ENCODE measurements at regions not wholly inside any gene's neighbourhood (a gene's known extent, or its start where the extent isn't known, plus 50 kb on each side); places are given as distances from the start of the nearest gene placed in this dataset.

DNA sequence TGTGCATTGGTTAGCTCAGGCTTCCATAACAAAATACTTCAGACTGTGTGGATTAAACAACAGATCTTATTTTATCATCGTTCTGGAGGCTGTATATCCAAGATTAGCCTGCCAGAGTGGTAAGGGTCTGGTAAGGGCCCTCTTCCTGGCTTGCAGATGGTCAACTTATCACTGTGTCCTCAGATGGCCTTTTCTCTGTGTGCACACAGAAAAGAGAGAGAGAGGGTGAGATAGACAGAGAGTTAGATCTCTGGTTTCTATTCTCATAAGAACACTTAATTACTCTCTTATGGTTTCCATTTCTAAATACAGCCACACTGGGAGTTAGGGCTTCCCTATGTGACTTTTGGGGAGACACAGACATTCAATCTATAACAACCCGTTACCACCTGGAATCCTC, 1003.5 kb downstream of the TSN start:
- no peak overlapping the region for H3K4me3 ChIP-seq
- no peaks in the 10 kb centered on the region for H3K27me3 ChIP-seq (ENCODE audit: insufficient read depth in 3 of 3, low read length in 2 of 3)
- H3K27ac ChIP-seq, result no peak overlapping the region
- H3K4me1 ChIP-seq, result no peaks in the 10 kb centered on the region
- no peak for ATAC-seq
- H3K9me3 ChIP-seq, result no peaks in the 10 kb centered on the region
- intact Hi-C loops (cut with DNase I), result no loop called here
- TF ChIP-seq, protein P1, sequence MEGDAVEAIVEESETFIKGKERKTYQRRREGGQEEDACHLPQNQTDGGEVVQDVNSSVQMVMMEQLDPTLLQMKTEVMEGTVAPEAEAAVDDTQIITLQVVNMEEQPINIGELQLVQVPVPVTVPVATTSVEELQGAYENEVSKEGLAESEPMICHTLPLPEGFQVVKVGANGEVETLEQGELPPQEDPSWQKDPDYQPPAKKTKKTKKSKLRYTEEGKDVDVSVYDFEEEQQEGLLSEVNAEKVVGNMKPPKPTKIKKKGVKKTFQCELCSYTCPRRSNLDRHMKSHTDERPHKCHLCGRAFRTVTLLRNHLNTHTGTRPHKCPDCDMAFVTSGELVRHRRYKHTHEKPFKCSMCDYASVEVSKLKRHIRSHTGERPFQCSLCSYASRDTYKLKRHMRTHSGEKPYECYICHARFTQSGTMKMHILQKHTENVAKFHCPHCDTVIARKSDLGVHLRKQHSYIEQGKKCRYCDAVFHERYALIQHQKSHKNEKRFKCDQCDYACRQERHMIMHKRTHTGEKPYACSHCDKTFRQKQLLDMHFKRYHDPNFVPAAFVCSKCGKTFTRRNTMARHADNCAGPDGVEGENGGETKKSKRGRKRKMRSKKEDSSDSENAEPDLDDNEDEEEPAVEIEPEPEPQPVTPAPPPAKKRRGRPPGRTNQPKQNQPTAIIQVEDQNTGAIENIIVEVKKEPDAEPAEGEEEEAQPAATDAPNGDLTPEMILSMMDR (IDR thresholded peaks at IDR 0.05), result no peak
- DNase-seq, result no peak
- no peaks in the 10 kb centered on the region for H3K36me3 ChIP-seq (ENCODE audit: insufficient read depth in 1 of 2, low read depth in 1 of 2)
- 59 to 79% (median 69%) methylated on average over 2 of the region's 2 CpGs for WGBS, 3 donors

DNA sequence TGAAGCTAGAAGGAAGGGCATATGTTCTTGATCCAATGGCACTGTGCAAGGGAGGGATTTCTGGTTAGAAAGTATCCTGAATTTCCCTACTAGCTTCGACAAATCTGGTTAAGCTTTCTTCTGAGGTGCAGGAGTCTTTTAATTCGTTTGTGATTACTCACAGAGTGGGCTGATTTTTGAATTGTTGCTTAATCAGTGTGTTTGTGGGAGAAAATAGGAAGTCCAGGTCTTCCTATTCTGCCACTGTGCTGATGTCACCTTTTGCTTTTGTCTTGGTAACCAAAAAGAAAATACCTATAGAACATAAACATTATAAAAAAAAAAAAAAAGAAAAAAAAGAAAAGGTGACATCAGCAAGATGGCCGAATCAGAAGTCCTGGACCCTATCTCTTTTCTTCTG, 1008.6 kb downstream of the TSN start:
- no peaks in the 10 kb centered on the region for H3K4me1 ChIP-seq
- H3K36me3 ChIP-seq (ENCODE audit: insufficient read depth in 1 of 2, low read depth in 1 of 2), result no peaks in the 10 kb centered on the region
- peaks cover 7% of the 10 kb centered on the region for H3K9me3 ChIP-seq
- TF ChIP-seq, protein P1 (IDR thresholded peaks at IDR 0.05), result no peak
- ATAC-seq (no peak), DNase-seq (no peak)
- no peaks in the 10 kb centered on the region for H3K27me3 ChIP-seq (ENCODE audit: insufficient read depth in 3 of 3, low read length in 2 of 3)
- no peak overlapping the region for H3K27ac ChIP-seq
- intact Hi-C loops (cut with DNase I), result no loop called here
- 55 to 68% (median 62%) methylated on average over 3 of the region's 3 CpGs for WGBS, 3 donors
- no peak overlapping the region for H3K4me3 ChIP-seq

DNA sequence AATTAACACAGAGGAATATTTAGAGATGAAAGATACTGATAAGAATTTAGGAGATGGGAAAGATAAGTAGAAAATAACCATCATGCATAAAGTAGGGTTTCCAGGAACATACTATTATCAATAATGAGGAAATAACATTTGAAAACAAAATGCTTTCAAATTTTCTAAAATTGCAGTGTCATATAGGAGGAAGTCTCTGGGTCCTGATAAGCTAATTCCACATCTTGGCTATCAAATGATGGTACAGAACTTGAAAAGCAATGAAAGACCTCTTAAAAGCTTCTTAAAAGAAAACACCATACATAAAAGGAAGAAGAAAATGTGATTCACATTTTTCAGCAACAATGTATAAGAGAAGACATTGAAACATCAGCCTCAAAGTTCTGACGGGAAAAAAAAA, 1024.8 kb downstream of the TSN start:
- no peak overlapping the region for H3K27ac ChIP-seq
- ATAC-seq (no peak), DNase-seq (no peak)
- no peaks in the 10 kb centered on the region for H3K27me3 ChIP-seq (ENCODE audit: insufficient read depth in 3 of 3, low read length in 2 of 3)
- no peaks in the 10 kb centered on the region for H3K4me1 ChIP-seq
- intact Hi-C loops (cut with DNase I), result no loop called here
- no peaks in the 10 kb centered on the region for H3K9me3 ChIP-seq
- H3K36me3 ChIP-seq (ENCODE audit: insufficient read depth in 1 of 2, low read depth in 1 of 2), result no peaks in the 10 kb centered on the region
- TF ChIP-seq, protein P1 (IDR thresholded peaks at IDR 0.05), result no peak
- H3K4me3 ChIP-seq, result no peak overlapping the region
- WGBS, 3 donors, result 89 to 94% (median 93%) methylated on average over 1 of the region's 1 CpG

DNA sequence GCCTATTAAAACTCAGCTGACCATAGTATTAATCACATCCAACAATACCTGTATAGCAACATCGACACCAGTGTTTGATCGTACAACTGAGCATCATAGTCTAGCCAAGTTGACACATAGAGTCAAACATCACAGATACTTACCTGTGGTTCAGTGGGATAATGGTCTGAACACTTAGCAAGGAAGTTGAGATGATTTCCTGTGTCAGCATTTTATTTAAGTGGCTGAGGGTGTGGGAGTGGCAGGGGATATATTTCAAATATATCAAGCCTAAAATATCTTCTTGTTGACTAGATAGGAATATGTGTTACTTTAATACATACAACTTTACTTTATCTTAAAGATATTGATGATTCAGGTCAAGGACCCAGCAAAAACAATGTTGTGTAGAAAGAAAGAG, 1038.6 kb downstream of the TSN start:
- Histone ChIP-seq H3K4me1 (no peaks in the 10 kb centered on the region), H3K9me3 (no peaks in the 10 kb centered on the region), H3K27ac (no peak overlapping the region), H3K4me3 (no peak overlapping the region), H3K36me3 (ENCODE audit: insufficient read depth in 1 of 2, low read depth in 1 of 2) (no peaks in the 10 kb centered on the region), H3K27me3 (ENCODE audit: insufficient read depth in 3 of 3, low read length in 2 of 3) (no peaks in the 10 kb centered on the region)
- TF ChIP-seq, protein P1 (IDR thresholded peaks at IDR 0.05), result no peak
- WGBS, 3 donors, result 95 to 98% (median 97%) methylated on average over 2 of the region's 2 CpGs
- ATAC-seq (no peak), DNase-seq (no peak)
- intact Hi-C loops (cut with DNase I), result no loop called here

DNA sequence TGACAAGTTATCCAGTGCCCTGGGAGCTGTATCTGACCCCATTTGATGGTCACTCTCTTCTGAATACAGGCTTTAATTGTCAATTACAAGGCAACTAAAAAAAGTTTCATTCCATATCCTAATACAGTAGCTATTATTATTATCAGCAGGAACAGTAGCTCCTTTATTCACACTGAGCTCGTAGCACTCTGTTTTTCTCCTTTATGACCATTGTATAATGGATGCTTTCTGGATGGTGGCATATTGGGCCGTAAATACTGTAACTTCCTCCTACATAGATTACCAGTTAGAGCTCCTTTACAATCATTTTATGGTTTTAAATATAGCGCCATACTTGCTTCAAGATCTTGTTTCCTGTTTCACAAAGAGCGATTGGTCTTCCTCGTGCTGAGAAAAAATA, 1040.3 kb downstream of the TSN start:
- intact Hi-C loops (cut with DNase I), result no loop called here
- ATAC-seq (no peak), DNase-seq (no peak)
- no peaks in the 10 kb centered on the region for H3K4me1 ChIP-seq
- H3K36me3 ChIP-seq (ENCODE audit: insufficient read depth in 1 of 2, low read depth in 1 of 2), result no peaks in the 10 kb centered on the region
- no peaks in the 10 kb centered on the region for H3K27me3 ChIP-seq (ENCODE audit: insufficient read depth in 3 of 3, low read length in 2 of 3)
- TF ChIP-seq, protein P1 (IDR thresholded peaks at IDR 0.05), result no peak
- no peak overlapping the region for H3K4me3 ChIP-seq
- 66 to 70% (median 69%) methylated on average over 5 of the region's 5 CpGs for WGBS, 3 donors
- H3K9me3 ChIP-seq, result no peaks in the 10 kb centered on the region
- no peak overlapping the region for H3K27ac ChIP-seq
